HEK293 (cell line): ENCODE measurements at regions not wholly inside any gene's neighbourhood (a gene's known extent, or its start where the extent isn't known, plus 50 kb on each side); places are given as distances from the start of the nearest gene placed in this dataset.

ENCODE experiments used
- KLF16 ChIP-seq: fragments of 450-650 bp; formaldehyde crosslinking; IDR thresholded peaks from 2 replicates; pipeline ENCODE4 v1.5.1; 2017; ENCODE audit warnings: missing biosample characterization, missing genetic modification characterization
- MYNN ChIP-seq: fragments of 450-650 bp; formaldehyde crosslinking; IDR thresholded peaks from 2 replicates; pipeline ENCODE4 v1.5.1; 2016; ENCODE audit warnings: missing biosample characterization, missing genetic modification characterization, borderline replicate concordance
- PRDM1 ChIP-seq: fragments of 450-650 bp; formaldehyde crosslinking; IDR thresholded peaks from 2 replicates; pipeline ENCODE4; 2016; ENCODE audit warnings: missing biosample characterization, missing genetic modification characterization
- PRDM4 ChIP-seq: fragments of 450-650 bp; formaldehyde crosslinking; IDR thresholded peaks from 2 replicates; pipeline ENCODE4 v1.5.1; 2017; ENCODE audit warnings: missing biosample characterization, missing genetic modification characterization
- REPIN1 ChIP-seq: fragments of 450-650 bp; formaldehyde crosslinking; IDR thresholded peaks from 2 replicates; pipeline ENCODE4 v1.5.1; 2017; ENCODE audit warnings: missing biosample characterization, missing genetic modification characterization, low read depth
- SP7 ChIP-seq: fragments of 450-650 bp; formaldehyde crosslinking; IDR thresholded peaks from 2 replicates; pipeline ENCODE4 v1.5.1; 2016; ENCODE audit warnings: missing biosample characterization, missing genetic modification characterization
- YY1 ChIP-seq: fragments of 450-650 bp; formaldehyde crosslinking; IDR thresholded peaks from 2 replicates; pipeline ENCODE4 v1.5.1; 2018; ENCODE audit warnings: missing biosample characterization, missing genetic modification characterization
- ZBTB21 ChIP-seq: fragments of 450-650 bp; formaldehyde crosslinking; IDR thresholded peaks from 2 replicates; pipeline ENCODE4 v1.5.1; 2017; ENCODE audit warnings: missing biosample characterization, missing genetic modification characterization
- ZBTB7A ChIP-seq: fragments of 450-650 bp; formaldehyde crosslinking; IDR thresholded peaks from 2 replicates; pipeline ENCODE4 v1.5.1; 2016; ENCODE audit warnings: low read depth, missing biosample characterization, missing genetic modification characterization
- ZFHX2 ChIP-seq: fragments of 450-650 bp; formaldehyde crosslinking; conservative IDR thresholded peaks from 2 replicates; pipeline ENCODE4 v1.5.1; 2016; ENCODE audit warnings: missing biosample characterization, missing genetic modification characterization
- ZNF10 ChIP-seq: fragments of 450-650 bp; formaldehyde crosslinking; IDR thresholded peaks from 2 replicates; pipeline ENCODE4 v1.5.1; 2017; ENCODE audit warnings: missing biosample characterization, missing genetic modification characterization
- ZNF174 ChIP-seq: fragments of 450-650 bp; formaldehyde crosslinking; IDR thresholded peaks from 2 replicates; pipeline ENCODE4 v1.5.0; 2017; ENCODE audit warnings: missing biosample characterization, mild to moderate bottlenecking, missing genetic modification characterization
- ZNF184 ChIP-seq: fragments of 450-650 bp; IDR thresholded peaks from 2 replicates; pipeline ENCODE4 v1.5.1; 2018; ENCODE audit warnings: missing biosample characterization, mild to moderate bottlenecking, missing genetic modification characterization
- ZNF280C ChIP-seq: fragments of 450-650 bp; formaldehyde crosslinking; IDR thresholded peaks from 2 replicates; pipeline ENCODE4 v1.5.1; 2016; ENCODE audit warnings: missing biosample characterization, missing genetic modification characterization
- ZNF398 ChIP-seq: fragments of 450-650 bp; formaldehyde crosslinking; IDR thresholded peaks from 2 replicates; pipeline ENCODE4 v1.5.1; 2017; ENCODE audit warnings: missing biosample characterization, missing genetic modification characterization
- ZNF510 ChIP-seq: fragments of 450-650 bp; formaldehyde crosslinking; IDR thresholded peaks from 2 replicates; pipeline ENCODE4 v1.5.1; 2018; ENCODE audit warnings: mild to moderate bottlenecking, missing genetic modification characterization, missing biosample characterization; ENCODE audit not compliant: insufficient replicate concordance
- ZNF530 ChIP-seq: fragments of 450-650 bp; formaldehyde crosslinking; IDR thresholded peaks from 2 replicates; pipeline ENCODE4 v1.5.1; 2016; ENCODE audit warnings: low read depth, missing biosample characterization, missing genetic modification characterization
- ZNF555 ChIP-seq: fragments of 450-650 bp; formaldehyde crosslinking; conservative IDR thresholded peaks from 2 replicates; pipeline ENCODE4 v1.5.1; 2017; ENCODE audit warnings: missing biosample characterization, mild to moderate bottlenecking, missing genetic modification characterization, inconsistent platforms
- ZNF571 ChIP-seq: fragments of 450-650 bp; formaldehyde crosslinking; IDR thresholded peaks from 2 replicates; pipeline ENCODE4 v1.5.0; 2017; ENCODE audit warnings: missing biosample characterization, missing genetic modification characterization
- ZNF610 ChIP-seq: fragments of 450-650 bp; formaldehyde crosslinking; IDR thresholded peaks from 2 replicates; pipeline ENCODE4 v1.5.1; 2016; ENCODE audit warnings: missing biosample characterization, missing genetic modification characterization, borderline replicate concordance
- ZNF623 ChIP-seq: fragments of 450-650 bp; formaldehyde crosslinking; IDR thresholded peaks from 2 replicates; pipeline ENCODE4 v1.5.1; 2016; ENCODE audit warnings: missing biosample characterization, missing genetic modification characterization
- ZNF626 ChIP-seq: fragments of 450-650 bp; sonication (Bioruptor Pico); formaldehyde crosslinking; IDR thresholded peaks from 2 replicates; pipeline ENCODE4 v1.5.1; 2018; ENCODE audit warnings: missing biosample characterization, missing genetic modification characterization, inconsistent platforms
- ZNF677 ChIP-seq: fragments of 450-650 bp; IDR thresholded peaks from 2 replicates; pipeline ENCODE4 v1.5.0; 2018; ENCODE audit warnings: missing biosample characterization, mild to moderate bottlenecking, missing genetic modification characterization, moderate library complexity
- ZNF791 ChIP-seq: fragments of 450-650 bp; formaldehyde crosslinking; IDR thresholded peaks from 2 replicates; pipeline ENCODE4 v1.5.1; 2016; ENCODE audit warnings: missing biosample characterization, missing genetic modification characterization
- ZSCAN5A ChIP-seq: fragments of 450-650 bp; formaldehyde crosslinking; IDR thresholded peaks from 2 replicates; pipeline ENCODE4 v1.5.1; 2016; ENCODE audit warnings: missing biosample characterization, missing genetic modification characterization
- TF ChIP-seq, protein P1 (sequence below): fragments of 450-650 bp; formaldehyde crosslinking; IDR thresholded peaks from 2 replicates; pipeline ENCODE4 v1.5.1; 2016; ENCODE audit warnings: missing biosample characterization, missing genetic modification characterization
- TF ChIP-seq, protein P2 (sequence below): fragments of 450-650 bp; formaldehyde crosslinking; IDR thresholded peaks from 2 replicates; pipeline ENCODE4 v1.5.1; 2016; ENCODE audit warnings: missing biosample characterization, missing genetic modification characterization
- TF ChIP-seq, protein P3 (sequence below): fragments of 450-650 bp; formaldehyde crosslinking; IDR thresholded peaks from 2 replicates; pipeline ENCODE4 v1.5.1; 2017; ENCODE audit warnings: missing biosample characterization, missing genetic modification characterization

- TF ChIP-seq, protein P1, sequence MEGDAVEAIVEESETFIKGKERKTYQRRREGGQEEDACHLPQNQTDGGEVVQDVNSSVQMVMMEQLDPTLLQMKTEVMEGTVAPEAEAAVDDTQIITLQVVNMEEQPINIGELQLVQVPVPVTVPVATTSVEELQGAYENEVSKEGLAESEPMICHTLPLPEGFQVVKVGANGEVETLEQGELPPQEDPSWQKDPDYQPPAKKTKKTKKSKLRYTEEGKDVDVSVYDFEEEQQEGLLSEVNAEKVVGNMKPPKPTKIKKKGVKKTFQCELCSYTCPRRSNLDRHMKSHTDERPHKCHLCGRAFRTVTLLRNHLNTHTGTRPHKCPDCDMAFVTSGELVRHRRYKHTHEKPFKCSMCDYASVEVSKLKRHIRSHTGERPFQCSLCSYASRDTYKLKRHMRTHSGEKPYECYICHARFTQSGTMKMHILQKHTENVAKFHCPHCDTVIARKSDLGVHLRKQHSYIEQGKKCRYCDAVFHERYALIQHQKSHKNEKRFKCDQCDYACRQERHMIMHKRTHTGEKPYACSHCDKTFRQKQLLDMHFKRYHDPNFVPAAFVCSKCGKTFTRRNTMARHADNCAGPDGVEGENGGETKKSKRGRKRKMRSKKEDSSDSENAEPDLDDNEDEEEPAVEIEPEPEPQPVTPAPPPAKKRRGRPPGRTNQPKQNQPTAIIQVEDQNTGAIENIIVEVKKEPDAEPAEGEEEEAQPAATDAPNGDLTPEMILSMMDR: no peak
- TF ChIP-seq REPIN1 (no peak), ZSCAN5A (tag by site-specific recombination) (no peak), PRDM1 (tag by site-specific recombination) (no peak), ZNF510 (tag by site-specific recombination) (no peak), ZNF555 (tag by site-specific recombination) (no peak), KLF16 (tag by site-specific recombination) (no peak), ZNF677 (tag by site-specific recombination) (no peak), ZNF174 (tag by site-specific recombination) (no peak), ZNF610 (no peak), SP7 (tag by site-specific recombination) (peak; percentile 99), ZNF626 (no peak), ZNF280C (tag by site-specific recombination) (no peak), MYNN (no peak), YY1 (no peak; the same call in 1 of the 2 replicates), PRDM4 (tag by site-specific recombination) (peak; percentile 93), ZNF10 (tag by site-specific recombination) (peak; percentile 88), ZNF184 (no peak), ZBTB7A (tag by site-specific recombination) (no peak), ZNF398 (tag by site-specific recombination) (0 out of 2 replicates have a peak, but pooled peaks have one; percentile 9), ZNF623 (tag by site-specific recombination) (no peak), ZNF571 (tag by site-specific recombination) (no peak), ZNF791 (no peak), ZNF530 (tag by site-specific recombination) (no peak), ZBTB21 (tag by site-specific recombination) (no peak), ZFHX2 (no peak)
- TF ChIP-seq, protein P2, sequence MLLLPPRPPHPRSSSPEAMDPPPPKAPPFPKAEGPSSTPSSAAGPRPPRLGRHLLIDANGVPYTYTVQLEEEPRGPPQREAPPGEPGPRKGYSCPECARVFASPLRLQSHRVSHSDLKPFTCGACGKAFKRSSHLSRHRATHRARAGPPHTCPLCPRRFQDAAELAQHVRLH (tag by site-specific recombination): peak; percentile 96
- TF ChIP-seq, protein P3, sequence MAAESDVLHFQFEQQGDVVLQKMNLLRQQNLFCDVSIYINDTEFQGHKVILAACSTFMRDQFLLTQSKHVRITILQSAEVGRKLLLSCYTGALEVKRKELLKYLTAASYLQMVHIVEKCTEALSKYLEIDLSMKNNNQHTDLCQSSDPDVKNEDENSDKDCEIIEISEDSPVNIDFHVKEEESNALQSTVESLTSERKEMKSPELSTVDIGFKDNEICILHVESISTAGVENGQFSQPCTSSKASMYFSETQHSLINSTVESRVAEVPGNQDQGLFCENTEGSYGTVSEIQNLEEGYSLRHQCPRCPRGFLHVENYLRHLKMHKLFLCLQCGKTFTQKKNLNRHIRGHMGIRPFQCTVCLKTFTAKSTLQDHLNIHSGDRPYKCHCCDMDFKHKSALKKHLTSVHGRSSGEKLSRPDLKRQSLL (tag by site-specific recombination): no peak
Measured at GRCh38 chr17:71163121-71163812, 957.6 kb upstream of the SOX9 start (continued).
